Aorta (tissue), 5 donors: ENCODE measurements at regions not wholly inside any gene's neighbourhood (a gene's known extent, or its start where the extent isn't known, plus 50 kb on each side); places are given as distances from the start of the nearest gene placed in this dataset.

ENCODE experiments used
- ATAC-seq: fragments of 200-7000 bp; cut with Tn5 transposase; one replicate; pipeline ENCODE4 v1.9.1; 2022; ENCODE audit warnings: moderate library complexity; ENCODE audit not compliant: low FRiP score
- DNase-seq, 2 donors: peaks; one replicate each; pipeline ENCODE4 v3.0.0-alpha.2; 2020
- H3K27ac ChIP-seq, 2 donors: one replicate each; pipeline ENCODE4 v1.5.1; 2013; ENCODE audit warnings: low read length in 2 of 2, mild to moderate bottlenecking in 2 of 2, moderate library complexity in 2 of 2, control low read depth in 1 of 2, inconsistent platforms in 1 of 2, low read depth in 1 of 2
- H3K27me3 ChIP-seq, 2 donors: one replicate each; pipeline ENCODE4 v1.6.1; 2013; ENCODE audit warnings: control low read depth in 1 of 2, low read length in 1 of 2, mild to moderate bottlenecking in 1 of 2, moderate library complexity in 1 of 2; ENCODE audit not compliant: insufficient read depth in 2 of 2, control insufficient read depth in 1 of 2
- H3K36me3 ChIP-seq, 2 donors: one replicate each; pipeline ENCODE4 v1.6.1; 2013; ENCODE audit warnings: control low read depth in 1 of 2, low read length in 1 of 2, mild to moderate bottlenecking in 1 of 2; ENCODE audit not compliant: insufficient read depth in 2 of 2, control insufficient read depth in 1 of 2
- H3K4me1 ChIP-seq, 2 donors: one replicate each; pipeline ENCODE4 v1.6.1; 2013; ENCODE audit warnings: low read length in 2 of 2, control low read depth in 1 of 2, mild to moderate bottlenecking in 1 of 2, moderate library complexity in 1 of 2; ENCODE audit not compliant: insufficient read depth in 2 of 2, control insufficient read depth in 1 of 2
- H3K4me3 ChIP-seq, 2 donors: one replicate each; pipeline ENCODE4 v1.5.1; 2013; ENCODE audit warnings: low read length in 2 of 2, control low read depth in 1 of 2, mild to moderate bottlenecking in 1 of 2
- H3K9me3 ChIP-seq: one replicate; pipeline ENCODE4 v1.6.1; 2013; ENCODE audit warnings: mild to moderate bottlenecking, low read length; ENCODE audit not compliant: control insufficient read depth
- WGBS, 2 donors: extraction: QIAGEN DNeasy Blood & Tissue Kit; methylation state at CpG; one replicate each; pipeline ENCODE4 v1.1.7; 2013; 5-methylcytosine and 5-hydroxymethylcytosine counted together
- intact Hi-C, 2 donors: fragments of 100-400 bp; cut with DNase I; formaldehyde crosslinking; loops; one replicate each; pipeline versions ENCODE4 v1.14.2 to v1.15.0; 2022
- donor health status: healthy with polysubstance abuse.
- donor health status: Bipolar disorder and iron deficiency.
- donor health status: DM: no; HTN: no; CAD: no.
- donor health status: DM: no; HTN: no; CAD: no.
- donor health status: DM: yes; HTN: yes; CAD: no.

DNA sequence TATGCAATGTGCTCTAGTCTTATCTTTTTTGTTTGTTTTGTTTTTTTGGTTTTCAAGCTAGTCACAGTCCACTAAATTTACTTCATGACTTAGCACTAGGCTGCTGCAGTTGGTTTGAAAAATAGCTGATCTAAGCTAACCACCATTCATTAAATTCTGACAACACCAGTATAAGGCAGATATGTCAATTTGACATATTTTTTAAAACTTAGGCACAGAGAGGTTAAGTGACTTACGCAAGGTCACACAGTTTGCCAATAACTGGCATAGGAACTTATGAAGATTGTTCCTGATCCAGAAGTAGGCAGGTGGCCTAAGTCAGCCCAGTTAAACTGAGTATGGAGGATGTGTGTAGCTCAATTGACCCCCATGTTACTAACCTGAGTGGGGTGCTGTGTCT lies 377.3 kb upstream of the NFE2L3 start:
- WGBS, 2 donors = 96 to 100% methylated on average over 1 of the region's 1 CpG
- Histone ChIP-seq H3K36me3 (no peaks in the 10 kb centered on the region), H3K4me1 (peaks cover 2 to 4% of the 10 kb centered on the region in 2 donors), H3K27ac (no peak overlapping the region), H3K4me3 (no peak overlapping the region), H3K9me3 (no peaks in the 10 kb centered on the region), H3K27me3 (no peaks in the 10 kb centered on the region)
- intact Hi-C loops = no loop called here
- no peak for ATAC-seq
- no peak for DNase-seq

DNA sequence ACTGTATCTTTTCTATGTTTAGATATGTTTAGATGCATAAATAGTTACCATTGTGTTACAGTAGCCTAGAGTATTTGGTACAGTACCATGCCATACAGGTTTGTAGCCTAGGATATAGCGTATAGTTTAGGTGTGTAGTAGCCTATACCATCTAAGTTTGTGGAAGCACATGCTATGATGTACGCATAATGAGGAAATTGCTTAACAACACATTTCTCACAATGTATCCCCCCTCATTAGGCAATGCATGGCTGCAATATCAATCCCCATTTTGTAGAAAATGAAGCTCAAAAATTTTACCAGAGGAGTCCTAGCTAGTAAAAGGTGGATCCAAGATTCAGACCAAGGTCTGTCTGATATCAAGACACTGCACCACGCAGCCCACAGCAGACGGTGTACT lies 376.4 kb upstream of the NFE2L3 start:
- intact Hi-C loops = no loop called here
- ATAC-seq = no peak
- no peaks in the 10 kb centered on the region for H3K27me3 ChIP-seq

DNA sequence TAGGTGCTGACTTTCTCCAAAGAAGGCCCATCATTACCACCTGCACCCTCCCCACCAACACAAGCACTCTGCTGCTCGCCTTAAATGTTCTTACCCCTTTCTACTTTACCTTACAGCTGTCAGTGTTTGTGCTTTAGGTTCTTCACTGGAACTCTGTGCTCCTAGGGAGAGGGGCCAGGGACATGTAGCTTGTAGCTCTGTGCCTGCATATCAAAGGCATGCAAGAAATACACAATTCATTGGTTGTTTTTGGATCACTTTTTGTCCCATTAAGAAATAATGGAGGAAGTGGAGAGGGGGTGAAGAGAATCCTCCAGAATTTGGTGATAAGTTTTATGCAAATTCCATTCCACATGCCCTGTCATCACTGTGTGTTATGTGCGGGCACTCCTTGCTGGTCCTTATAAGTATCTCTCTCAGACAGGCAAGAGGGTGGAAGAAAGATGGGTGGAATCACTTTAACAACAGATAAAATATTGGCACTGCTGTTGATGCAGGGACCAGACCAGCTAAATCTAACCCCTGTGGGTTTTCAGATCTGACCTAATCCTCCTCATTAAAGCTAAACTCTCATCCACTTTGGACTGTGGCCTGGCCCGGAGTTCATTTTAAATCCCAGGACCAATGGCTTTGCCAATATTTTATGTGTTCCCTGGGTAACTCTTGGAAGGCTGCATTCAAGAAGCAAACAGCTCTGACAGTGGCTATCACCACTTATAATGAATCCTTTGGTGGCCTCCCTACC lies 375.8 kb upstream of the NFE2L3 start:
- DNase-seq (no peak), ATAC-seq (peak; percentile 87)
- Histone ChIP-seq H3K27me3 (no peaks in the 10 kb centered on the region), H3K4me1 (peaks cover 0 to 2% of the 10 kb centered on the region in 2 donors), H3K4me3 (no peak overlapping the region), H3K36me3 (no peaks in the 10 kb centered on the region), H3K27ac (no peak overlapping the region), H3K9me3 (no peaks in the 10 kb centered on the region)
- intact Hi-C loops = no loop called here
- 48 to 52% methylated on average over 3 of the region's 3 CpGs for WGBS, 2 donors

More for the DNA sequence above, 376.4 kb upstream of the NFE2L3 start:
- no peak for DNase-seq
- WGBS, 2 donors = 98% methylated on average over 4 of the region's 4 CpGs
- H3K4me1 ChIP-seq = peaks cover 0 to 2% of the 10 kb centered on the region in 2 donors
- H3K27ac ChIP-seq = no peak overlapping the region
- H3K4me3 ChIP-seq = no peak overlapping the region
- H3K36me3 ChIP-seq = no peaks in the 10 kb centered on the region
- H3K9me3 ChIP-seq = no peaks in the 10 kb centered on the region

DNA sequence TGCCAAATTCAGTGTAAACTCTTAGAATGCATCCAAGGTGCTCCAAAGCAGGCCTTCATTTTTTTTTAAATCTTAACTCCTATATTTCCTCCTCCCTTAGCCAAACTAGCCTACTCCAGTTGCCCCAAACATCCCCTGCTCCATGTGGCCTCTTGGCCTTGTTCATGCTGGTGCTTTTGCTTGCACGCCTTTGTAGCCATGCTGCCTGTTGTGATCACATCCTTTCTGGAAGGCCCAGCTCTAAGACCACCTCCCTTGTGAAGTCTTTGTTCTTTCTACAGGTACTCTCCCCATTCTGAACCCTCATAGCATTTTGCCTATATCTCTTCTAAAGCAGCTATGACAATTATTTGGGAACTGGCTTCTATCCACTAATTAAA lies 375.3 kb upstream of the NFE2L3 start:
- DNase-seq (no peak), ATAC-seq (peak; percentile 51)
- no peaks in the 10 kb centered on the region for H3K9me3 ChIP-seq
- no peak overlapping the region for H3K27ac ChIP-seq
- WGBS, 2 donors = 94% methylated on average over 1 of the region's 1 CpG
- intact Hi-C loops = no loop called here
- no peaks in the 10 kb centered on the region for H3K36me3 ChIP-seq
- H3K27me3 ChIP-seq = no peaks in the 10 kb centered on the region
- peaks cover 0 to 2% of the 10 kb centered on the region in 2 donors for H3K4me1 ChIP-seq
- H3K4me3 ChIP-seq = no peak overlapping the region

DNA sequence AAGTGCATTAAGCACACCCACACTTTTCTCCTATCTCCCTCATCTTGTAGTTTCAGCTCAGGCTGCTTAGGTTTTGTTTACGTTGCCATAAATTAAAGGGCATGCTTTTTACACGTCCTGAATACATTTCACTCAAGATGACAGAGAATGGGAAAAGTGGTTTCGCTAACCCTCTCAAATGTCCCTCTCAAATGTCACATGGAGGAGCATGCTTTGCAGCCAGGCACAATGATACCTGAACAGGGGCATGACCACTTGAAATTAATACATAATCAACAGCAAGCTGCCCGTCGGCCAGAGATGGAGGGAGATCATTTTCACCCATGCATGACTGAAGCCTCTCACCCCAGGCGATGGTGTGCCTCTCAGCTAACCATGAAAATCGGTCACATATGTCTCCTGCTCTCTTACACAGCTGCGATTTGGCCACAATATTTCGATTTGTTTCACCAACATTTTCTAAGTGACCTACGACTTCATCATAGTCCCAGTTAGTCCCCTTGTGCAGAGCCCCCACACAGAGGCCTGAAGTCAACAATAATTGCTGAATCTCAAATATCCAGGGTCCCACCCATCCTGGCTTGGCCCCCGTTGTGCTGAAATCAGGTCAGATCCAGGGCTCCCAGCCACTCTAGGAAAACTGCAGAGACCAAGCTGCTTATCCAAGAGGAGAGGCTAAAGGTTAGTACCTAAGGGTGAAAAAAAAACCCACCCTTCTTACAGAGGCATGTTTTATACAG lies 373.9 kb upstream of the NFE2L3 start:
- H3K4me3 ChIP-seq = no peak overlapping the region
- H3K27me3 ChIP-seq = no peaks in the 10 kb centered on the region
- no peaks in the 10 kb centered on the region for H3K9me3 ChIP-seq
- intact Hi-C loops = no loop called here
- H3K27ac ChIP-seq = no peak overlapping the region
- no peaks in the 10 kb centered on the region for H3K36me3 ChIP-seq
- 78 to 82% methylated on average over 11 of the region's 11 CpGs for WGBS, 2 donors
- ATAC-seq (no peak), DNase-seq (no peak)
- peaks cover 0 to 2% of the 10 kb centered on the region in 2 donors for H3K4me1 ChIP-seq

DNA sequence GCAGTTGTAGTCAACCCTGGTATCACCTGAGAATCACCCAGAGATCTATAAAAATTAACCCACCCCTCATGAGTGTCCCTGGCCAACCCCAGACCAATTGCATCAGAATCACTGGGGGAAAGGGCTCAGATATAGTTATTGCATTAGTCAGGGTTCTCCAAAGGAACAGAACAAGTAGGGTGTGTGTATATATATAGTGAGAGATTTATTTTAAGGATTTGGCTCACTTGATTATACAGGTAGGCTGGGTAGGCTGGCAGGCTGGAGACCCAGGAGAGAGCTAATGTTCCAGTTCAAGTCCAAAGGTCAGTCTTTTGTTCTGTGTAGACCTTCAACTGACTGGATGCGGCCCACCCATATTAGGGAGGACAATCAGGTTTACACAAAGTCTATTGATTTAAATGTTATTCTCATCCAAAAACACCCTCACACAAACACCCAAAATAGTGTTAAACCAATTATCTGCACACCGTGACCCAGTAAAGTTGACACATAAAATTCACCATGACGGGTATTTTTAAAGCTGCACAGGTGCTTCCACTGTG lies 372.9 kb upstream of the NFE2L3 start:
- Histone ChIP-seq H3K36me3 (no peaks in the 10 kb centered on the region), H3K27ac (no peak overlapping the region), H3K27me3 (no peaks in the 10 kb centered on the region), H3K4me1 (peaks cover 0 to 2% of the 10 kb centered on the region in 2 donors), H3K4me3 (no peak overlapping the region), H3K9me3 (no peaks in the 10 kb centered on the region)
- intact Hi-C loops = no loop called here
- DNase-seq (no peak), ATAC-seq (no peak)
- 97 to 99% methylated on average over 3 of the region's 3 CpGs for WGBS, 2 donors

DNA sequence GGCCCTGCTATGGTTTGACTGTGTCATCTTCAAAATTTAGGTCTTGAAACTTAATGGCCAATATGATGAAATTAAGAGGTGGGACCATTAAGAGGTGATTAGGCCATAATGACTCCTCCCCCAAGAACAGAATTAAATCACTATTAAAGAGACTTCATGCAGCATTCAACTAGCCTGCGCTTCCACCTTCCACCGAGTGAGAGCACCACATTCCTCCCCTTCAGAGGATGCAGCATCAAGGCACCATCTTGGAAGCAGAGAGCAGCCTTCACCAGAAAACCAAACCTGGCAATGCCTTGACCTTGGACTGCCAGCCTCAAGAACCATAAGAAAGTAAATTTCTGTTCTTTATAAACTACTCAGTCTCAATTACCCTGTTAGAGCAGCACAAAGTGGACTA lies 371.1 kb upstream of the NFE2L3 start:
- intact Hi-C loops = no loop called here

DNA sequence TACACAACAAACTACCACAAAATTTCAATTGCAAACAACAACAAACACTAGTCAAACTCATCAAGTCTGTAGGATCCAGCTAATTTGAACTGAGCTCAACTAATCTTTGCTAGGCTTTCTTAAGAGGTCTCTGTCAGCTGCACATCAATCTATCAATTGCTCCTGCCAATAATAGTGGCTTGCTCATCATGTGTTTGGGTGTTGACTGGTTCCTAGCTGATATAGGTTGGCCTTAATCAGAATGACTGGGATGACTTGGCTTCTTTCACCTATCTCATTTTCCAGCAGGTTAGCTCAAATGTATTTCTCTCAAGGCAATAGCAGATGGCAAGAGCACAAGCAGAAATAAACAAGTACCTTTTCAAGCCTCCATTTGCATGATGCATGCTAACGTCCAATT lies 370.3 kb upstream of the NFE2L3 start:
- no peaks in the 10 kb centered on the region for H3K36me3 ChIP-seq
- no peaks in the 10 kb centered on the region for H3K27me3 ChIP-seq
- WGBS, 2 donors = 89 to 91% methylated on average over 1 of the region's 1 CpG
- DNase-seq (no peak), ATAC-seq (no peak)
- intact Hi-C loops = no loop called here
- H3K4me1 ChIP-seq = peaks cover 2 to 4% of the 10 kb centered on the region in 2 donors
- H3K4me3 ChIP-seq = no peak overlapping the region
- no peak overlapping the region for H3K27ac ChIP-seq
- H3K9me3 ChIP-seq = no peaks in the 10 kb centered on the region

More for the DNA sequence above, 371.1 kb upstream of the NFE2L3 start:
- no peak for DNase-seq
- H3K27me3 ChIP-seq = no peaks in the 10 kb centered on the region
- H3K27ac ChIP-seq = no peak overlapping the region
- no peak for ATAC-seq
- WGBS, 2 donors = 98 to 100% methylated on average over 2 of the region's 2 CpGs
- no peak overlapping the region for H3K4me3 ChIP-seq
- no peaks in the 10 kb centered on the region for H3K36me3 ChIP-seq
- peaks cover 2% of the 10 kb centered on the region in 2 donors for H3K4me1 ChIP-seq
- no peaks in the 10 kb centered on the region for H3K9me3 ChIP-seq
